ENCODE measurements at regions not wholly inside any gene's neighbourhood (a gene's known extent, or its start where the extent isn't known, plus 50 kb on each side); places are given as distances from the start of the nearest gene placed in this dataset.

GRCh38 chr6:98678481-98678880 lies 155.9 kb upstream of the POU3F2 start:
- Histone ChIP-seq H3K27me3 (replicated peaks; ENCODE audit: insufficient read depth) (no peaks in the 10 kb centered on the region), H3F3A (ENCODE audit: insufficient read depth) (no peaks in the 10 kb centered on the region), H3K9me2 (ENCODE audit: insufficient read depth) (no peaks in the 10 kb centered on the region), H2AFZ (no peak overlapping the region), H3K79me2 (ENCODE audit: insufficient read depth) (no peaks in the 10 kb centered on the region), H3K36me3 (ENCODE audit: low read depth) (no peaks in the 10 kb centered on the region), H3K4me2 (ENCODE audit: unreplicated experiment) (no peak overlapping the region), H3K9me3 (ENCODE audit: low read depth) (no peaks in the 10 kb centered on the region), H3K27ac (no peak overlapping the region), H4K20me1 (ENCODE audit: insufficient read depth) (no peaks in the 10 kb centered on the region), H3K4me1 (ENCODE audit: insufficient read depth) (no peaks in the 10 kb centered on the region), H3K4me3 (no peak overlapping the region), H3K9ac (no peak overlapping the region)
- in situ Hi-C loops (cut with MboI) = no loop called here
- DNase-seq = no peak
- no peak for TF ChIP-seq EZH2 (IDR thresholded peaks at IDR 0.05; ENCODE audit: insufficient read depth, poor library complexity, severe bottlenecking)
- no peak for TF ChIP-seq EZH2phosphoT487 (IDR thresholded peaks at IDR 0.05; ENCODE audit: insufficient read depth, low read depth)
- 7 to 12% methylated on average over 2 of the region's 2 CpGs for WGBS, 2 experiments (ENCODE audit: low coverage in 1 of 2, low lambda C conversion rate in 2 of 2, missing lambda C conversion rate in 2 of 2)

- WGBS, 2 experiments (ENCODE audit: low coverage in 1 of 2, low lambda C conversion rate in 2 of 2, missing lambda C conversion rate in 2 of 2) = 36 to 41% methylated on average over 1 of the region's 1 CpG
- H3K36me3 ChIP-seq (ENCODE audit: low read depth) = no peaks in the 10 kb centered on the region
- H3K4me2 ChIP-seq (ENCODE audit: unreplicated experiment) = no peak overlapping the region
- no peaks in the 10 kb centered on the region for H3K79me2 ChIP-seq (ENCODE audit: insufficient read depth)
- no peak overlapping the region for H3K27ac ChIP-seq
- H3K27me3 ChIP-seq (replicated peaks; ENCODE audit: insufficient read depth) = no peaks in the 10 kb centered on the region
- H3F3A ChIP-seq (ENCODE audit: insufficient read depth) = no peaks in the 10 kb centered on the region
- H3K4me1 ChIP-seq (ENCODE audit: insufficient read depth) = no peaks in the 10 kb centered on the region
- in situ Hi-C loops (cut with MboI) = no loop called here
- H4K20me1 ChIP-seq (ENCODE audit: insufficient read depth) = no peaks in the 10 kb centered on the region
- no peak overlapping the region for H3K4me3 ChIP-seq
- no peaks in the 10 kb centered on the region for H3K9me2 ChIP-seq (ENCODE audit: insufficient read depth)
- no peak for TF ChIP-seq EZH2 (IDR thresholded peaks at IDR 0.05; ENCODE audit: insufficient read depth, poor library complexity, severe bottlenecking)
- no peak for TF ChIP-seq EZH2phosphoT487 (IDR thresholded peaks at IDR 0.05; ENCODE audit: insufficient read depth, low read depth)
- no peak overlapping the region for H3K9ac ChIP-seq
- H3K9me3 ChIP-seq (ENCODE audit: low read depth) = no peaks in the 10 kb centered on the region
- DNase-seq = no peak
- no peak overlapping the region for H2AFZ ChIP-seq
Measured at GRCh38 chr6:98686008-98686601, 148.3 kb upstream of the POU3F2 start.

GRCh38 chr6:98687752-98688151 lies 146.6 kb upstream of the POU3F2 start:
- Histone ChIP-seq H3K79me2 (ENCODE audit: insufficient read depth) (no peaks in the 10 kb centered on the region), H4K20me1 (ENCODE audit: insufficient read depth) (no peaks in the 10 kb centered on the region), H3K4me3 (no peak overlapping the region), H3K4me2 (ENCODE audit: unreplicated experiment) (no peak overlapping the region), H3K36me3 (ENCODE audit: low read depth) (no peaks in the 10 kb centered on the region), H3F3A (ENCODE audit: insufficient read depth) (no peaks in the 10 kb centered on the region), H2AFZ (no peak overlapping the region), H3K9me2 (ENCODE audit: insufficient read depth) (no peaks in the 10 kb centered on the region), H3K27me3 (replicated peaks; ENCODE audit: insufficient read depth) (no peaks in the 10 kb centered on the region), H3K27ac (no peak overlapping the region), H3K9ac (no peak overlapping the region), H3K4me1 (ENCODE audit: insufficient read depth) (no peaks in the 10 kb centered on the region), H3K9me3 (ENCODE audit: low read depth) (no peaks in the 10 kb centered on the region)
- no peak for DNase-seq
- in situ Hi-C loops (cut with MboI) = no loop called here
- WGBS, 2 experiments (ENCODE audit: low coverage in 1 of 2, low lambda C conversion rate in 2 of 2, missing lambda C conversion rate in 2 of 2) = 15 to 24% methylated on average over 4 of the region's 4 CpGs
- no peak for TF ChIP-seq EZH2phosphoT487 (IDR thresholded peaks at IDR 0.05; ENCODE audit: insufficient read depth, low read depth)
- TF ChIP-seq EZH2 (IDR thresholded peaks at IDR 0.05; ENCODE audit: insufficient read depth, poor library complexity, severe bottlenecking) = no peak

- H3K79me2 ChIP-seq (ENCODE audit: insufficient read depth) = no peaks in the 10 kb centered on the region
- in situ Hi-C loops (cut with MboI) = no loop called here
- no peak overlapping the region for H3K9ac ChIP-seq
- no peak for DNase-seq
- H3K9me3 ChIP-seq (ENCODE audit: low read depth) = no peaks in the 10 kb centered on the region
- no peak overlapping the region for H2AFZ ChIP-seq
- no peaks in the 10 kb centered on the region for H4K20me1 ChIP-seq (ENCODE audit: insufficient read depth)
- H3K4me2 ChIP-seq (ENCODE audit: unreplicated experiment) = no peak overlapping the region
- TF ChIP-seq EZH2phosphoT487 (IDR thresholded peaks at IDR 0.05; ENCODE audit: insufficient read depth, low read depth) (no peak), EZH2 (IDR thresholded peaks at IDR 0.05; ENCODE audit: insufficient read depth, poor library complexity, severe bottlenecking) (no peak)
- 16 to 26% methylated on average over 7 of the region's 7 CpGs for WGBS, 2 experiments (ENCODE audit: low coverage in 1 of 2, low lambda C conversion rate in 2 of 2, missing lambda C conversion rate in 2 of 2)
- no peaks in the 10 kb centered on the region for H3F3A ChIP-seq (ENCODE audit: insufficient read depth)
- H3K36me3 ChIP-seq (ENCODE audit: low read depth) = no peaks in the 10 kb centered on the region
- H3K27ac ChIP-seq = no peak overlapping the region
- no peaks in the 10 kb centered on the region for H3K9me2 ChIP-seq (ENCODE audit: insufficient read depth)
- H3K4me3 ChIP-seq = no peak overlapping the region
- H3K4me1 ChIP-seq (ENCODE audit: insufficient read depth) = no peaks in the 10 kb centered on the region
- no peaks in the 10 kb centered on the region for H3K27me3 ChIP-seq (replicated peaks; ENCODE audit: insufficient read depth)
Measured at GRCh38 chr6:98695091-98695801, 139.1 kb upstream of the POU3F2 start.

Measured in GM23248 (cell line).